ENCODE measurements at regions not wholly inside any gene's neighbourhood (a gene's known extent, or its start where the extent isn't known, plus 50 kb on each side); places are given as distances from the start of the nearest gene placed in this dataset.
"Not testable (repeated sequence)": the region's sequence is repeated elsewhere in the genome, so short reads cannot be mapped to it uniquely, and the experiment has no call there.

DNA sequence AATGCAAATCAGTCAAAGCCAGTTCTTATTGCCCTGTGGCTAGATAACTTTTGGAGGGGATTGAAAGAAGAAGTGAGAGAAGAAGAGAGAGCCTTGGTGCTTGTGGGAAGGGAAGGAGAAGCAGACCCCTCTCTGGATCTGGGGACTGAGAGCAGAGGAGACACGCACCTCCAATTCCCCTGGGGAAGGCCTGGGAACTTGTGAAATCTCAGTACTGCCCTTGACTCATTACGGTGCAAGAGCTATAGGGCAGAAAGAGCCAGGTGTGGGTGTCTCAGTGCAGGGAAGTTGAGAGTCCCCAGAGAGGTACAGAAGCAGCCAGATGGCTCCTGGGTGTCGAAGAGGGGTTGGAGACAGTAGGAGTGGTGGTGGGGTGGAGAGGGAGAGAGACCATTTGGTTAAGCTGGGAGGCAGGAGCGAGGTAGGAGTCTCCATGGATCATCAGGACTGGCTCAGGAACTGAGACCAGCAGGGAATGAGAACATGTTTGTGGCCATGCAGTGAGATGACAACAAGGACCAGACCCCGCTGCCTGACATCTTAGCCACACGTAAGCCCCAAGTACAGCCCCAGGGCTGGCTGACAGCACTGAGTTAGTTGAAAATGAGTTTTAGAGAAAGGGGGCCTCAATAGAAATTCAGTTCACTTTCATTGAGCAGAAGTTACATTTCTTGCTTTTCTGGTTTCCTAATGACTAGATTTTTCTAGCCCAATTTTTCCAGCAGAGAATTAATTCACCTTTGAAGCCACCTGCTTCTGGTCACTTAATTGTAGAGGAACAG is 238.2 kb downstream of the BUB3 start:
- in situ Hi-C loops (cut with HindIII; ENCODE audit: low sequenced_read_pairs) = no loop called here
- DNase-seq (ENCODE audit: low read depth) = no peak
- no peak for TF ChIP-seq CTCF (IDR thresholded peaks at IDR 0.05; ENCODE audit: low read depth, low read length, missing control alignments)
- H3K4me3 ChIP-seq (ENCODE audit: low read depth, low read length) = no peak overlapping the region

DNA sequence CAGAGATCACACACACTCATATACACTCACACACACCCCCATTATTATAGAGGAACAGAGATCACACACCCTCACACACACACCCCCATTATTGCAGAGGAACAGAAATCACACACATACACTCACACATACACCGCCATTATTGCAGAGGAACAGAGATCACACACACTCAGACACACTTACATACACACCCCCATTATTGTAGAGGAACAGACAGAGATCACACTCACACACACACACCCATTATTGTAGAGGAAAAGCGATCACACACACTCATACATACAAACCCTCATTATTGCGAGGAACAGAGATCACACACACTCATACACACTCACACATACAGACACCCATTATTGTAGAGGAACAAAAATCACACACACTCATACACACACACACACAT is 239.0 kb downstream of the BUB3 start:
- no peak overlapping the region for H3K4me3 ChIP-seq (ENCODE audit: low read depth, low read length)
- no peak for TF ChIP-seq CTCF (IDR thresholded peaks at IDR 0.05; ENCODE audit: low read depth, low read length, missing control alignments)
- in situ Hi-C loops (cut with HindIII; ENCODE audit: low sequenced_read_pairs) = no loop called here
- no peak for DNase-seq (ENCODE audit: low read depth)

DNA sequence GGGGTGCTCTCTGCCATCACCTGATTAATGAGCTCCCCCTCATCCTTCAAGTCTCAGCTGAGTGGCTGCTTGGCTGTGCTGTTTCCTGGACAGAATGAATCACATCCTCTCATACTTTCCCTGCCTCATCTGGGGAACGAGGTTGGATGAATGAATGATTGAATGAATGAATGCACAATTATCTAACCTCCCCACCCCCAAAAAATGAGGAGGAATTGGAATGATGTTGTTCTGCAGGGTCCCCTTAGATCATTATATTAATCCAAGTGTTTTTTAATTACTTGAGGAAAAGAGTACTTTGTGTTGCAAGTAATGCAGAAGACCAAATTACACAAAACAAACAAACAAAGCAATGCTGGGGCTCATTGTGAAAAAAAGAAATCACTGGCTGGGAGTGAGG is 240.2 kb downstream of the BUB3 start:
- in situ Hi-C loops (cut with HindIII; ENCODE audit: low sequenced_read_pairs) = no loop called here
- TF ChIP-seq CTCF (IDR thresholded peaks at IDR 0.05; ENCODE audit: low read depth, low read length, missing control alignments) = no peak
- H3K4me3 ChIP-seq (ENCODE audit: low read depth, low read length) = no peak overlapping the region
- DNase-seq (ENCODE audit: low read depth) = no peak

DNA sequence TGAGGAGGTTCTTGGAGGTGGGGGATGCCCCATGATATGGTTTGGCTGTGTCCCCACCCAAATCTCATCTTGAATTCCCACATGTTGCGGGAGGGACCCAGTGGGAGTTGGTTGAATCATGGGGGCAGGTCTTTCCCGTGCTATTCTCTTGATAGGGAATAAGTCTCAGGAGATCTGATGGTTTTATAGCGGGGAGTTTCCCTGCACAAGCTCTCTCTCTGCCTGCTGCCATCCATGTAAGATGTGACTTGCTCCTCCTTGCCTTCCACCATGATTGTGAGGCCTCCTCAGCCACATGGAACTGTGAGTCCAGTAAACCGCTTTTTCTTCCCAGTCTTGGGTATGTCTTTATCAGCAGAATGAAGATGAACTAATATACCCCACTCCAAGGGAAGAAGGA is 241.0 kb downstream of the BUB3 start:
- DNase-seq (ENCODE audit: low read depth); H3K4me3 ChIP-seq (ENCODE audit: low read depth, low read length); in situ Hi-C loops (cut with HindIII; ENCODE audit: low sequenced_read_pairs): not testable (repeated sequence)

GRCh38 chr10:123395906-123396305 is 241.7 kb downstream of the BUB3 start:
- in situ Hi-C loops (cut with HindIII; ENCODE audit: low sequenced_read_pairs) = no loop called here
- no peak overlapping the region for H3K4me3 ChIP-seq (ENCODE audit: low read depth, low read length)
- TF ChIP-seq CTCF (IDR thresholded peaks at IDR 0.05; ENCODE audit: low read depth, low read length, missing control alignments) = no peak
- no peak for DNase-seq (ENCODE audit: low read depth)

- no peak for DNase-seq (ENCODE audit: low read depth)
- H3K4me3 ChIP-seq (ENCODE audit: low read depth, low read length) = no peak overlapping the region
- in situ Hi-C loops (cut with HindIII; ENCODE audit: low sequenced_read_pairs) = no loop called here
- TF ChIP-seq CTCF (IDR thresholded peaks at IDR 0.05; ENCODE audit: low read depth, low read length, missing control alignments) = no peak
Measured at GRCh38 chr10:123398180-123398591, 244.0 kb downstream of the BUB3 start.

DNA sequence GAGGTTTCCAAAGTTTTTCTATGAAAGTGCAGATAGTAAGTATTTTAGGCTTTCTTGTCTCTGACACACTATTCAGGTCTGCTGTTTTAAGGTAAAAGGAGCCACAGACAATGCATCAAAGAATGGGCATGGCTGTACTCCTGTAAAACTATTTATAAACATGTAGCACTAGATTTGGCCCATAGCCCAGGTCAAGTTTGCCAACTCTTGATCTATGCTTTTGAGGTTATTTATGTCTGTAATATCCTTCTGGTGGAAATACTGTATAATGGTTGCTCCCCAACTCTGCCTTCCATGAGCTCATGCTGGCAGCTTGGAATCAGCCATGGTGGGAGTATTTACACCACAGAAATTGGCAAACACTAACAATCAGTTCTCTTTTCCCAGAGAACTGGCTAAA is 244.6 kb downstream of the BUB3 start:
- no peak overlapping the region for H3K4me3 ChIP-seq (ENCODE audit: low read depth, low read length)
- no peak for TF ChIP-seq CTCF (IDR thresholded peaks at IDR 0.05; ENCODE audit: low read depth, low read length, missing control alignments)
- in situ Hi-C loops (cut with HindIII; ENCODE audit: low sequenced_read_pairs) = no loop called here
- DNase-seq (ENCODE audit: low read depth) = no peak

Measured in astrocyte of the cerebellum (primary cell).